ENCODE measurements at regions not wholly inside any gene's neighbourhood (a gene's known extent, or its start where the extent isn't known, plus 50 kb on each side); places are given as distances from the start of the nearest gene placed in this dataset.

DNA sequence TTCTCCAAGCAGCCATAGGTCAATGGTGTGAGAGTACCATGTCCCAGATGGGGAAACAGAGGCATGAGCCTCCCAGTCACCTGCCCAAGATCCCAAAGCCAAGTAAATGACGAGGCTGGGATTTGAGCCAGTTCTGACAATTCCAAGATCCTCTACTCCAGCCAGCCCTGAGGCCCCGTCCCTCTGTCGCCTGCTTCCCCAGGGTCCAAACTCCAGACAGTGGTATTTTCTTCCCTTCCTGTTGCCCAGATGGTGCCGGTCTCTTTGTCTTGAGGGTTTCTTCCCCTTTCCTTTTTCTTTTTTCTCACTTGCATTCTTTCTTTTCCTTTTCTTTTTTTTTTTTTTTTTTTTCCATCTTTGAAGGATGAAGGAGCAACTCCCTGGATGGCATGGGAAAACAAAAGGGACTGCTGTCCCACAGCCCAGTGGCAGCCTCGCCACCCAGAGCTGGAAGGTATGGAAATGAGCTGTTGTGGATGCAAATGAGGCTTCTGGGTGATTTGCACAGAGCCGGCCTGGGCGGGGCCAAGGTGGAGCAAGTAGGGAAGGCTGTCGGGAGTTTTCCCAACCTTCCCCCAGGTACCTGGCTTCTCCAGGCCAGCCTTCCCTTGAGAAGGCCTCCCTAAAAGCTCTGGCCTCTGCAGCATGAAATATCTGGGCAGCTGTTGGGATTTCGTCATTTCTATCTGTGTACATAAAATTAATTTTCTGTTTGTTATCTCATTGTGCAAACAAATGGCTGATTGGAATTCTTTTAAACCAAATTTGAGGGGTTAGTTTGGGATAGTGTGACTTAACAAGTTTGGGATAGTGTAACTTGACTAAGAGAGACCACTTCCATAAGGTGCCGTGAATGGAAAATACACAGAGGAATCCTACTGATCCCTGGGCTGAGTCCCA, 146.8 kb downstream of the MN1 start:
- Histone ChIP-seq H3K9me3 (no peaks in the 10 kb centered on the region), H3K27me3 (no peaks in the 10 kb centered on the region), H3K36me3 (no peaks in the 10 kb centered on the region), H3K27ac (no peak overlapping the region), H3K4me1 (peaks cover 0 to 27% of the 10 kb centered on the region in 2 donors), H3K4me3 (no peak overlapping the region)
- no peak for DNase-seq (ENCODE audit: low spot score)
- TF ChIP-seq, protein P1, sequence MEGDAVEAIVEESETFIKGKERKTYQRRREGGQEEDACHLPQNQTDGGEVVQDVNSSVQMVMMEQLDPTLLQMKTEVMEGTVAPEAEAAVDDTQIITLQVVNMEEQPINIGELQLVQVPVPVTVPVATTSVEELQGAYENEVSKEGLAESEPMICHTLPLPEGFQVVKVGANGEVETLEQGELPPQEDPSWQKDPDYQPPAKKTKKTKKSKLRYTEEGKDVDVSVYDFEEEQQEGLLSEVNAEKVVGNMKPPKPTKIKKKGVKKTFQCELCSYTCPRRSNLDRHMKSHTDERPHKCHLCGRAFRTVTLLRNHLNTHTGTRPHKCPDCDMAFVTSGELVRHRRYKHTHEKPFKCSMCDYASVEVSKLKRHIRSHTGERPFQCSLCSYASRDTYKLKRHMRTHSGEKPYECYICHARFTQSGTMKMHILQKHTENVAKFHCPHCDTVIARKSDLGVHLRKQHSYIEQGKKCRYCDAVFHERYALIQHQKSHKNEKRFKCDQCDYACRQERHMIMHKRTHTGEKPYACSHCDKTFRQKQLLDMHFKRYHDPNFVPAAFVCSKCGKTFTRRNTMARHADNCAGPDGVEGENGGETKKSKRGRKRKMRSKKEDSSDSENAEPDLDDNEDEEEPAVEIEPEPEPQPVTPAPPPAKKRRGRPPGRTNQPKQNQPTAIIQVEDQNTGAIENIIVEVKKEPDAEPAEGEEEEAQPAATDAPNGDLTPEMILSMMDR (IDR thresholded peaks at IDR 0.05): no peak

DNA sequence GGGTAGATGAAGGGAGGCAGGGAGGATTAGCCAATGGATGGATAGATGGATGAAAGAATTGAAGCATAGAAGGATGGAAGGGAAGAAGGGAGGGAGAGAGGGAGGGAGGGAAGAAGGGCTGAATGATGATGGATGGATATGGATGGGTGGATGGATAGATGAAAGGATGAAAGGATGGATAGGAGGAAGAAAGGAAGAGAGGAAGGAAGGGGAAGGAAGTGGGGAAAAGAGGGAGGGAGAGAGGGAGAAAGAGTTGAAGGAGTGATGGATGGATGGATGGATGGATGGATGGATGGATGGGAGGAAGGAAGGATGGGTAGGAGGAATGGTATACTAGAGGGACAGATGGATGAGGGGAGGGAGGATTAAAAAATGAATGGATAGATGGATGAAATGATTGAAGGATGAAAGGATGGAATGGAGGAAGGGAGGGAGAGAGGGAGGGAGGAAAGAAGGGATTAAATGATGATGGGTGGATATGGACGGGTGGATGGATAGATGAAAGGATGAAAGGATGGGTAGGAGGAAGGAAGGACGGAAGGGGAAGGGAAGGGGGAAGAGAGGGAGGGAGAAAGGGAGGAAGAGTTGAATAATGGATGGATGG, 145.9 kb downstream of the MN1 start:
- H3K9me3 ChIP-seq: no peaks in the 10 kb centered on the region
- H3K36me3 ChIP-seq: no peaks in the 10 kb centered on the region
- H3K4me3 ChIP-seq: no peak overlapping the region
- H3K27ac ChIP-seq: no peak overlapping the region
- H3K27me3 ChIP-seq: no peaks in the 10 kb centered on the region
- peaks cover 0 to 19% of the 10 kb centered on the region in 2 donors for H3K4me1 ChIP-seq
- no peak for DNase-seq (ENCODE audit: low spot score)
- TF ChIP-seq, protein P1 (IDR thresholded peaks at IDR 0.05): no peak

DNA sequence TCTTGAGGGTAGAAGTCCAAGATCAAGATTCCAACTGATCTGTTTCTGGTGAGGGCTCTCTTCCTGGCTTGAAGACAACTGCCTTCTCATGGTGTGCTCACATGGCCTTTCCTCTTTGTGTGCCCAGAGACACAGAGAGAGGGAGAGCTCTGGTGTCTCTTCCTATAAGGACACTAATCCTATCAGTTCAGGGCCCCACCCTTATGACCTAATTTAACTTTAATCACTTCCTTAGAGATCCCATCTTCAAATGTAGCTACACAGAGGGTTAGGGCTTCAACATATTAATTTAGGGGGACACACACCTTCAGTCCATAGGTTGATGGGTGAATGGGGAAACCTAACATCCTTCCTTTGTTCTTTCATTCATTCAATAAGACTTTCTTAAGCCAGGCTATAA, 144.6 kb downstream of the MN1 start:
- no peaks in the 10 kb centered on the region for H3K9me3 ChIP-seq
- no peak overlapping the region for H3K27ac ChIP-seq
- DNase-seq (ENCODE audit: low spot score): no peak
- H3K27me3 ChIP-seq: no peaks in the 10 kb centered on the region
- H3K4me1 ChIP-seq: peaks cover 0 to 9% of the 10 kb centered on the region in 2 donors
- no peak overlapping the region for H3K4me3 ChIP-seq
- TF ChIP-seq, protein P1 (IDR thresholded peaks at IDR 0.05): no peak
- no peaks in the 10 kb centered on the region for H3K36me3 ChIP-seq

DNA sequence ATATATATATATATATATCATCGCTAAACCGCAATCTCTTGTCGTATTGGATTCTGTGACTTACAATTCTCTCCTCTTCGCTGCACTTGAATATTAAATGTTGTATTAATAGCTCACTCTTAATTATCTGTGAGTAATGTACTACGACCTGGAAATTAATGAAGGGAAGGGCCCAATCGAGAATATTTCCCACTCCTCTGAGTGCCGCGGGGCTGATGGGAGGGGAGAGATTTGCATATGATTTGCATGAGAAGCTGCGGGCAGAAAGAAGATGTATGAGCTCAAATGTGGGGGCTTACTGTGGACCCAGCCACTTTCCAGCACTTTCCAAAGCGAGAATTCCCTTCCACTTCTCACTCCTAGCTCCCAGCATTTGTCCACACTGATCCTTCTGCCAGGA, 141.2 kb downstream of the MN1 start:
- Histone ChIP-seq H3K27ac (peak overlapping the region in 1 of 2 donors; percentile 92), H3K36me3 (no peaks in the 10 kb centered on the region), H3K4me1 (peaks cover 0 to 16% of the 10 kb centered on the region in 2 donors), H3K9me3 (no peaks in the 10 kb centered on the region), H3K27me3 (no peaks in the 10 kb centered on the region), H3K4me3 (no peak overlapping the region)
- DNase-seq (ENCODE audit: low spot score): no peak
- TF ChIP-seq, protein P1 (IDR thresholded peaks at IDR 0.05): no peak

DNA sequence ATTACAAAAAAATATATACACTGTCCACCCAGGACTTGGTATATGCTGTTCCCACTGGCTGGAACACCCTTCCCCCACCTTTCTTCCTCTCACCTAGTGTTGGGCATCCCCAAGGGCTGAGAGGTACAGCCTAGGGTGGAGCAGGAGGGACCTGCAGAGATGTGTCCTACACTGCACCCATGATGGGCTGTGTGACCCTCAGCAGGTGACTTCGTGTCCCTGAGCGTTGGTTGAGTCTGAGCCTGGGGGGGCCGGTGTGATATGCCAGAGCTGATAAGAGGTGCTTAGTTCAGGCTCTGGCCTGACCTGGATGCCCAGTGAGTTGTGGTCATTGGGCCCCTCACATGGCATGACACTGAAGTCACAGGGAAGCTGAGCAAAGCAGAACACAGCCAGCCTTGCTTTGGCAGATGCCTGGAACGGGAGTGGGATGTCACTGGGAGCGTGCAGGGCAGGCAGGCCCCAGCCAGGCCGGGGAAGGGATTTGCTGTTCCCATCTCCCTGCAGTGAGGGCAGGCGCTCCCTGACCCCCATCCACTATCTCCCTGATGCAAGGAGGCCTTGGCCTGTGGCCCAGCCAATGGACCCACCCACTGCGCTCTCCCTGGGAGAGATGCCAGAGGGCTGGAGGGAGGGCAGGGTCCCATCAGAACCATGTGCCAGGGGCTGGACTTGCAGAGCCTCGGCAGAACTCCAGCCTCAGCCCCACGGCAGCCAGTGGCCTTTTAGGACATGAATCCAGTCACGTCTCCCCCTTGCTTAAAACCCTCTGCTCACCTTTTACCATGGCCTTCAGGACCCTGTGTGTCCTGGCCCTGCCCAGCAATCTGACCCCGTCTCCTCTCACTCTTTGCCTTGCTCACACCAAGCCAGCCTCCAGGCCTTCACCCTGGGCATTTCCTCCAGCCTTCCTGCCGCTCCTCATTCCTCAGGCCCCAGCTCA, 138.9 kb downstream of the MN1 start:
- Histone ChIP-seq H3K27ac (peak overlapping the region; percentile 85 to 92), H3K4me3 (no peak overlapping the region), H3K36me3 (no peaks in the 10 kb centered on the region), H3K27me3 (no peaks in the 10 kb centered on the region), H3K9me3 (peaks cover 3 to 5% of the 10 kb centered on the region in 2 donors), H3K4me1 (peaks cover 0 to 25% of the 10 kb centered on the region in 2 donors)
- TF ChIP-seq, protein P1 (IDR thresholded peaks at IDR 0.05): no peak
- DNase-seq (ENCODE audit: low spot score): peak; percentile 74

Measured in right atrium auricular region (tissue), 2 donors.